UCSD-AML1 (cell line): ENCODE measurements at regions not wholly inside any gene's neighbourhood (a gene's known extent, or its start where the extent isn't known, plus 50 kb on each side); places are given as distances from the start of the nearest gene placed in this dataset.

Experiments used
- DNase-seq: peaks from one replicate; lab custom pipeline; 2025; ENCODE audit not compliant: unreplicated experiment; lab: John Stamatoyannopoulos, UW

- DNase-seq: no peak
Observed at GRCh38 chr3:127133971-127134370, 59.0 kb upstream of the PRR23E start.

GRCh38 chr3:127134466-127134865 is 58.5 kb upstream of the PRR23E start:
- DNase-seq: no peak

GRCh38 chr3:127134887-127135240 is 58.1 kb upstream of the PRR23E start:
- DNase-seq: no peak

- DNase-seq: no peak
Observed at GRCh38 chr3:127135241-127136023, 57.5 kb upstream of the PRR23E start.

- no peak for DNase-seq
Observed at GRCh38 chr3:127136024-127136600, 56.8 kb upstream of the PRR23E start.

- no peak for DNase-seq
Observed at GRCh38 chr3:127136706-127137105, 56.2 kb upstream of the PRR23E start.

- no peak for DNase-seq
Observed at GRCh38 chr3:127137113-127137512, 55.8 kb upstream of the PRR23E start.

GRCh38 chr3:127137757-127138536 is 55.0 kb upstream of the PRR23E start:
- DNase-seq: no peak

- DNase-seq: no peak
Observed at GRCh38 chr3:127139601-127140500, 53.1 kb upstream of the PRR23E start.

GRCh38 chr3:127140501-127141460 is 52.1 kb upstream of the PRR23E start:
- no peak for DNase-seq

- no peak for DNase-seq
Observed at GRCh38 chr3:127141921-127142730, 50.8 kb upstream of the PRR23E start.
